ENCODE measurements at regions not wholly inside any gene's neighbourhood (a gene's known extent, or its start where the extent isn't known, plus 50 kb on each side); places are given as distances from the start of the nearest gene placed in this dataset.

GRCh38 chrX:82528525-82528924, 979.6 kb upstream of the POU3F4 start:
- Histone ChIP-seq H3K4me3 (ENCODE audit: low read depth in 1 of 3, low read length in 3 of 3) (no peak overlapping the region), H3K27ac (ENCODE audit: low read depth in 1 of 2, low read length in 2 of 2) (no peak overlapping the region), H3K4me1 (ENCODE audit: control insufficient read depth in 4 of 4, insufficient read depth in 4 of 4, low read length in 3 of 4) (no peaks in the 10 kb centered on the region), H3K9ac (ENCODE audit: low read depth in 1 of 2, low read length in 2 of 2) (no peak overlapping the region), H3K27me3 (ENCODE audit: control insufficient read depth in 4 of 4, insufficient read depth in 4 of 4, low read length in 3 of 4) (no peaks in the 10 kb centered on the region), H3K36me3 (ENCODE audit: control insufficient read depth in 4 of 4, insufficient read depth in 3 of 4, low read depth in 1 of 4, low read length in 3 of 4) (no peaks in the 10 kb centered on the region), H3K9me3 (ENCODE audit: control insufficient read depth in 4 of 4, low read length in 3 of 4) (no peaks in the 10 kb centered on the region)
- no peak for DNase-seq (ENCODE audit: low spot score)
- WGBS: 79% methylated on average over 1 of the region's 1 CpG
- TF ChIP-seq FOXA2 (IDR thresholded peaks at IDR 0.05): no peak
- TF ChIP-seq GABPA (IDR thresholded peaks at IDR 0.05 in 1 of 2, conservative IDR thresholded peaks at IDR 0.05 in 1 of 2): no peak
- TF ChIP-seq ATF3 (IDR thresholded peaks at IDR 0.05): no peak
- no peak for TF ChIP-seq CTCF (IDR thresholded peaks at IDR 0.05; ENCODE audit: low read depth, low read length, missing input control)
- TF ChIP-seq YY1 (IDR thresholded peaks at IDR 0.05): no peak
- no peak for TF ChIP-seq JUND (IDR thresholded peaks at IDR 0.05)
- no peak for TF ChIP-seq HNF4A (conservative IDR thresholded peaks at IDR 0.05)
- no peak for TF ChIP-seq FOXA1 (IDR thresholded peaks at IDR 0.05)
- TF ChIP-seq SP1 (IDR thresholded peaks at IDR 0.05): no peak
- no peak for TF ChIP-seq NR2F2 (IDR thresholded peaks at IDR 0.05)
- TF ChIP-seq RAD21 (IDR thresholded peaks at IDR 0.05): no peak
- TF ChIP-seq TAF1 (conservative IDR thresholded peaks at IDR 0.05): no peak
- TF ChIP-seq EGR1 (IDR thresholded peaks at IDR 0.05; ENCODE audit: low read depth in 2 of 2): no peak
- TF ChIP-seq RXRA (IDR thresholded peaks at IDR 0.05): no peak
- TF ChIP-seq HNF4G (IDR thresholded peaks at IDR 0.05): no peak
- no peak for TF ChIP-seq MAX (IDR thresholded peaks at IDR 0.05)
- no peak for TF ChIP-seq REST (IDR thresholded peaks at IDR 0.05)
- TF ChIP-seq ZBTB33 (IDR thresholded peaks at IDR 0.05): no peak

All from liver (tissue), 8 donors.